GM23248 (cell line): ENCODE measurements at regions not wholly inside any gene's neighbourhood (a gene's known extent, or its start where the extent isn't known, plus 50 kb on each side); places are given as distances from the start of the nearest gene placed in this dataset.

Source experiments
- EZH2 ChIP-seq: fragments of 200-600 bp; sonication (generic); IDR thresholded peaks from 2 replicates; pipeline ENCODE4 v1.6.1; 2018; ENCODE audit warnings: antibody characterized with exemption, mild to moderate bottlenecking; ENCODE audit not compliant: insufficient read depth, poor library complexity, severe bottlenecking
- EZH2phosphoT487 ChIP-seq: fragments of 200-600 bp; sonication (generic); IDR thresholded peaks from 2 replicates; pipeline ENCODE4 v1.6.1; 2018; ENCODE audit warnings: antibody characterized with exemption, moderate library complexity, mild to moderate bottlenecking, low read depth; ENCODE audit not compliant: insufficient read depth

DNA sequence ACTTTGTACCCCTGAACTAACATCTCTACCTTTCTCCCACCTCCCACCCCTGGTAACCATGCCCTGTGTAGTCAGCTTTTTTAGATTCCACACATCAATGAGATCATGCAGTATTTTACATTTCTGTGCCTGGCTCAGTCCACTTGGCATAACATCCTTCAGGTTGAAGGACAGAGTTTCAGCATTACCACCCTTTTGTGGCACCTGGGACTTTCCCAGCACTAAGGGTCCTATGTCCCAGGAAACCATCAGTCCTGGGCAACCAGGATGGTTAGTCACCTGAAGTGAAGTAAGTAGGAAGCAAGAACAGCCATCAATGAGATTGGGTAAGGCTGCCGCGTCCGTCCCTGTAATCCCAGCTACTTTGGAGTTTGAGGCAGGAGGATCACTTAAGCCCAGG is 370.6 kb downstream of the SIPA1L2 start:
- TF ChIP-seq EZH2 (no peak), EZH2phosphoT487 (no peak)
